Stimulated activated CD4-positive, alpha-beta T cell treated with anti-CD3 and anti-CD28 coated beads, TNF-alpha, amount 100 ng/mL, for 1 hour (primary cell): ENCODE measurements at regions not wholly inside any gene's neighbourhood (a gene's known extent, or its start where the extent isn't known, plus 50 kb on each side); places are given as distances from the start of the nearest gene placed in this dataset.
"Not testable (repeated sequence)": the region's sequence is repeated elsewhere in the genome, so short reads cannot be mapped to it uniquely, and the experiment has no call there.

Experiments
- DNase-seq, 3 donors: peaks; one replicate each; pipeline ENCODE4 v3.0.0-alpha.2; 2020; ENCODE audit warnings: low read depth in 3 of 3, low spot score in 1 of 3

- no peak for DNase-seq
Observed at GRCh38 chr7:17085186-17085585, 203.4 kb upstream of the AGR3 start.

- no peak for DNase-seq
Observed at GRCh38 chr7:17086403-17086802, 204.6 kb upstream of the AGR3 start.

GRCh38 chr7:17090751-17091150, 207.7 kb upstream of the AHR start:
- DNase-seq, result no peak

- no peak for DNase-seq
Observed at GRCh38 chr7:17093461-17093860, 205.0 kb upstream of the AHR start.

- DNase-seq, result no peak
Observed at GRCh38 chr7:17094963-17095574, 203.4 kb upstream of the AHR start.

- no peak for DNase-seq
Observed at GRCh38 chr7:17095931-17096330, 202.5 kb upstream of the AHR start.

GRCh38 chr7:17097668-17098297, 200.7 kb upstream of the AHR start:
- DNase-seq, result no peak

- no peak for DNase-seq
Observed at GRCh38 chr7:17098515-17098914, 199.9 kb upstream of the AHR start.

- DNase-seq, result no peak
Observed at GRCh38 chr7:17099083-17099973, 199.1 kb upstream of the AHR start.

- DNase-seq, result not testable (repeated sequence)
Observed at GRCh38 chr7:17099974-17100509, 198.4 kb upstream of the AHR start.

- DNase-seq, result no peak
Observed at GRCh38 chr7:17101207-17101696, 197.2 kb upstream of the AHR start.

GRCh38 chr7:17103170-17103569, 195.3 kb upstream of the AHR start:
- no peak for DNase-seq

GRCh38 chr7:17103984-17104383, 194.5 kb upstream of the AHR start:
- DNase-seq, result no peak

- no peak for DNase-seq
Observed at GRCh38 chr7:17104419-17104818, 194.0 kb upstream of the AHR start.

- DNase-seq, result no peak
Observed at GRCh38 chr7:17105701-17106100, 192.8 kb upstream of the AHR start.

- no peak for DNase-seq
Observed at GRCh38 chr7:17108049-17108584, 190.3 kb upstream of the AHR start.

GRCh38 chr7:17109020-17109419, 189.4 kb upstream of the AHR start:
- DNase-seq, result no peak

GRCh38 chr7:17113770-17114169, 184.7 kb upstream of the AHR start:
- not testable (repeated sequence) for DNase-seq

- DNase-seq, result no peak
Observed at GRCh38 chr7:17118412-17118811, 180.0 kb upstream of the AHR start.

GRCh38 chr7:17120756-17121155, 177.7 kb upstream of the AHR start:
- no peak for DNase-seq

- no peak for DNase-seq
Observed at GRCh38 chr7:17121671-17122070, 176.8 kb upstream of the AHR start.
